Gastroesophageal sphincter (tissue), 2 donors: ENCODE measurements at regions not wholly inside any gene's neighbourhood (a gene's known extent, or its start where the extent isn't known, plus 50 kb on each side); places are given as distances from the start of the nearest gene placed in this dataset.
"Not testable (repeated sequence)": the region's sequence is repeated elsewhere in the genome, so short reads cannot be mapped to it uniquely, and the experiment has no call there.

Experiments
- POLR2A ChIP-seq, 2 donors: fragments of 450-650 bp; IDR thresholded peaks; one replicate each; pipeline ENCODE4 v1.6.1; 2017; ENCODE audit warnings: antibody characterized with exemption in 2 of 2, mild to moderate bottlenecking in 2 of 2, moderate library complexity in 1 of 2
- POLR2AphosphoS5 ChIP-seq: sonication (generic); formaldehyde crosslinking; IDR thresholded peaks from one replicate; pipeline ENCODE4 v1.6.1; 2017; ENCODE audit warnings: antibody characterized with exemption

DNA sequence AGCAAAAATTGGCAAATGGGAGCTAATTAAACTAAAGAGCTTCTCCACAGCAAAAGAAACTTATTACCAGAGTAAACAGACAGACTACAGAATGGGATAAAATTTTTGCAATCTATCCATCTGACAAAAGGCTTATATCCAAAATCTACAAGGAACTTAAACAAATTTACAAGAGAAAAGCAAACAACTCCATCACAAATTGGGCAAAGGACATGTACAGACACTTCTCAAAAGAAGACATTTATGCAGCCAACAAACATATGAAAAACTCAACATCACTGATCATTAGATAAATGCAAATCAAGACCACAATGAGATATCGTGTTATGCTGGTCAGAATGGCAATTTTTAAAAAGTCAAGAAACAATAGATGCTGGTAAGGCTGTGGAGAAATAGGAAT, 315.6 kb downstream of the DMAC1 start:
- TF ChIP-seq POLR2A (IDR thresholded peaks at IDR 0.05); POLR2AphosphoS5: not testable (repeated sequence)
